Heart left ventricle (tissue), 16 donors: ENCODE measurements at regions not wholly inside any gene's neighbourhood (a gene's known extent, or its start where the extent isn't known, plus 50 kb on each side); places are given as distances from the start of the nearest gene placed in this dataset.

Experiments
- ATAC-seq, 4 donors: fragments of 200-7000 bp; cut with Tn5 transposase; one replicate each; pipeline ENCODE4 v1.9.1; 2020 to 2022; ENCODE audit warnings: moderate library complexity in 4 of 4, mild to moderate bottlenecking in 3 of 4, moderate number of reproducible peaks in 1 of 4
- DNase-seq, 5 donors: peaks; one replicate each; pipeline ENCODE4 v3.0.0-alpha.2; 2020
- H3K27ac ChIP-seq, 12 donors: fragments of 200-600 bp; sonication (generic) in 4 of 12; one replicate each; pipeline versions ENCODE4 v1.5.0 to v1.8.0; 2016 to 2022; ENCODE audit warnings: mild to moderate bottlenecking in 2 of 12
- H3K27me3 ChIP-seq, 9 donors: fragments of 200-600 bp; sonication (generic) in 2 of 9; one replicate each; pipeline versions ENCODE4 v1.5.1 to v1.8.0; 2016 to 2022; ENCODE audit warnings: mild to moderate bottlenecking in 3 of 9
- H3K36me3 ChIP-seq, 9 donors: fragments of 200-600 bp; sonication (generic) in 2 of 9; one replicate each; pipeline versions ENCODE4 v1.5.0 to v1.8.0; 2018 to 2022; ENCODE audit warnings: mild to moderate bottlenecking in 2 of 9
- H3K4me1 ChIP-seq, 12 donors: fragments of 200-600 bp; sonication (generic) in 4 of 12; one replicate each; pipeline versions ENCODE4 v1.5.0 to v1.8.0; 2016 to 2022; ENCODE audit warnings: mild to moderate bottlenecking in 3 of 12
- H3K4me3 ChIP-seq, 12 donors: fragments of 200-600 bp; sonication (generic) in 4 of 12; one replicate each; pipeline versions ENCODE4 v1.5.0 to v1.8.0; 2017 to 2022; ENCODE audit warnings: mild to moderate bottlenecking in 9 of 12, moderate library complexity in 4 of 12
- H3K9me3 ChIP-seq, 12 donors: fragments of 200-600 bp; sonication (generic) in 4 of 12; one replicate each; pipeline versions ENCODE4 v1.5.0 to v1.8.0; 2016 to 2022; ENCODE audit warnings: mild to moderate bottlenecking in 1 of 12
- CTCF ChIP-seq, 12 donors: fragments of 200-600 bp; sonication (generic) in 4 of 12; IDR thresholded peaks; one replicate each; pipeline versions ENCODE4 v1.5.0 to v1.8.0; 2018 to 2022; ENCODE audit warnings: antibody characterized with exemption in 12 of 12, mild to moderate bottlenecking in 5 of 12
- POLR2A ChIP-seq, 2 donors: fragments of 450-650 bp; IDR thresholded peaks; one replicate each; pipeline ENCODE4 v1.6.1; 2017; ENCODE audit warnings: antibody characterized with exemption in 2 of 2, mild to moderate bottlenecking in 2 of 2, moderate library complexity in 2 of 2
- WGBS, 4 donors: extraction: QIAGEN DNeasy Blood & Tissue Kit in 2 of 4; methylation state at CpG; one replicate each; pipeline versions ENCODE4 v1.1.5 to v1.1.7; 2013 to 2018; 5-methylcytosine and 5-hydroxymethylcytosine counted together
- intact Hi-C, 10 donors: fragments of 100-400 bp; cut with DNase I; formaldehyde crosslinking; loops; one replicate each; pipeline versions ENCODE4 v1.11.1 to v1.14.2; 2022
- donor health status: ischemic (EF 13 %, LVEDD 7.1; RV severe dilation, severe dysfunction).
- donor health status: healthy with polysubstance abuse.
- donor health status: DM: no; HTN: yes; CAD: no.
- donor health status: DM: no; HTN: no; CAD: no.
- donor health status: ischemic (EF 25% LVEDD 6.9; RV normal size, moderate dysfunction).
- donor health status: ischemic (EF 25% LVEDD 5.7; RV mildly dilated, moderate dysfunction).
- donor health status: healthy.
- donor health status: DM: yes; HTN: yes; CAD: no.
- donor health status: ischemic (EF 35%, LVEDD 5.7; RV mildly dilated, moderate dysfunction).
- donor health status: nonischemic (EF 11% LVEDD 7.7; RV severe dilation, severe dysfunction).
- donor health status: DM: yes; HTN: yes; CAD: no.
- donor health status: PGD.
- donor health status: ischemic (EF 29% LVEDD 5.4; RV normal size, mild dysfunction).
- donor health status: nonischemic (EF 23%, LVEDD 6.1; RV moderate dilation, normal function).

- Histone ChIP-seq H3K27me3 (no peaks in the 10 kb centered on the region), H3K27ac (no peak overlapping the region), H3K4me1 (peaks cover 0 to 5% (median 0%) of the 10 kb centered on the region in 12 donors), H3K4me3 (no peak overlapping the region), H3K9me3 (no peaks in the 10 kb centered on the region), H3K36me3 (no peaks in the 10 kb centered on the region)
- intact Hi-C loops, result no loop called here
- DNase-seq, result no peak
- TF ChIP-seq CTCF (IDR thresholded peaks at IDR 0.05), result no peak
- no peak for TF ChIP-seq POLR2A (IDR thresholded peaks at IDR 0.05)
- 52 to 63% (median 61%) methylated on average over 4 of the region's 4 CpGs for WGBS, 4 donors
- ATAC-seq, result no peak
These were observed 85.1 kb upstream of the CARD18 start for GRCh38 chr11:105224482-105225253.

GRCh38 chr11:105220121-105220520 lies 80.6 kb upstream of the CARD18 start:
- Histone ChIP-seq H3K4me1 (peaks cover 0 to 6% (median 0%) of the 10 kb centered on the region in 12 donors), H3K27me3 (no peaks in the 10 kb centered on the region), H3K9me3 (no peaks in the 10 kb centered on the region), H3K36me3 (no peaks in the 10 kb centered on the region), H3K4me3 (no peak overlapping the region), H3K27ac (peak overlapping the region in 1 of 12 donors; percentile 69)
- no peak for DNase-seq
- peak in 2 of 4 donors; percentile 29 to 55 for ATAC-seq
- TF ChIP-seq POLR2A (IDR thresholded peaks at IDR 0.05), result no peak
- TF ChIP-seq CTCF (IDR thresholded peaks at IDR 0.05), result no peak
- intact Hi-C loops, result no loop called here
- WGBS, 4 donors, result 71 to 80% (median 74%) methylated on average over 5 of the region's 5 CpGs

- DNase-seq (no peak), ATAC-seq (no peak)
- intact Hi-C loops, result no loop called here
- H3K9me3 ChIP-seq, result no peaks in the 10 kb centered on the region
- H3K27ac ChIP-seq, result peak overlapping the region in 1 of 12 donors; percentile 69
- TF ChIP-seq CTCF (IDR thresholded peaks at IDR 0.05), result no peak
- no peak for TF ChIP-seq POLR2A (IDR thresholded peaks at IDR 0.05)
- H3K36me3 ChIP-seq, result no peaks in the 10 kb centered on the region
- peaks cover 0 to 6% (median 0%) of the 10 kb centered on the region in 12 donors for H3K4me1 ChIP-seq
- H3K4me3 ChIP-seq, result no peak overlapping the region
- no peaks in the 10 kb centered on the region for H3K27me3 ChIP-seq
- 94 to 97% (median 94%) methylated on average over 7 of the region's 7 CpGs for WGBS, 4 donors
These were observed 80.1 kb upstream of the CARD18 start for GRCh38 chr11:105219670-105220069.

GRCh38 chr11:105219269-105219668 lies 79.7 kb upstream of the CARD18 start:
- intact Hi-C loops, result no loop called here
- Histone ChIP-seq H3K9me3 (no peaks in the 10 kb centered on the region), H3K36me3 (no peaks in the 10 kb centered on the region), H3K27ac (no peak overlapping the region), H3K27me3 (no peaks in the 10 kb centered on the region), H3K4me3 (no peak overlapping the region), H3K4me1 (peaks cover 0 to 6% (median 0%) of the 10 kb centered on the region in 12 donors)
- DNase-seq, result no peak
- ATAC-seq, result no peak
- 91 to 98% (median 96%) methylated on average over 10 of the region's 10 CpGs for WGBS, 4 donors
- TF ChIP-seq POLR2A (IDR thresholded peaks at IDR 0.05) (no peak), CTCF (IDR thresholded peaks at IDR 0.05) (no peak)
